GM19438 (cell line): ENCODE measurements at regions not wholly inside any gene's neighbourhood (a gene's known extent, or its start where the extent isn't known, plus 50 kb on each side); places are given as distances from the start of the nearest gene placed in this dataset.

Experiments
- ATAC-seq: cut with Tn5 transposase; IDR thresholded peaks from one replicate; pipeline ENCODE4 v1.9.1; 2021; ENCODE audit warnings: low read depth; ENCODE audit not compliant: unreplicated experiment

DNA sequence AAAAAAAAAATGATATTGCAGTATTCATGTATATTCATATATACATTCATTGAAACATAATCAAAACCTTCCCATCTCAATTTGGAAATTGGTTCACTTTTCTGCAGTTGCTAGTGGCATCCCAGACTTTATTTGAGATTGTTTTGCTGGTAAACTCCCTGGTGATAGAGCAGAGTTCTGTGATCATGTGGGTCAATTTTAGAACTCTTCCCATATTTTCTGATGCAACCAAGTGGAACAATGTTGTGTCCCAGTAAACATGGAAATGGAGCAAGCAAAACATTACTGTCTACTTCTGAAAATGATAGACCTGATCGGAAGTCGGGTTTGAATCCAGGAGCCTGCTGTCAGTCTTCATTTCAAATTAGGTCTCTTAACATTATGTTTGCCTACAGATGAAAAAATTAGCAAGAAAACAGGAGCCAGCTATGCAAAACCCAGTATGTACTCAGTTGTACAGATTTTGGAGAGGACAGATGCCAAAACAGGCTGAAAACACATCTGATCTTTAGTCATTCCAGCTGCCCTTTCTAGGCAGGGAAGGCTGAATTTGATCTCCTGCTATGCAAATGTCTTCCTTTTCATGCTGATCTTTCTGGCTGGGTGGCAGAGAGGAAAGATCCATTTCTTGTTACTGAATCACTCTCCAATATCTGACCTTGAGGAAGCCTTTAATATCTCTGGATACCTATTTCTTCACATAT, 786.6 kb upstream of the SOX9 start:
- ATAC-seq: no peak

GRCh38 chr17:71335212-71335611, 785.6 kb upstream of the SOX9 start:
- no peak for ATAC-seq

DNA sequence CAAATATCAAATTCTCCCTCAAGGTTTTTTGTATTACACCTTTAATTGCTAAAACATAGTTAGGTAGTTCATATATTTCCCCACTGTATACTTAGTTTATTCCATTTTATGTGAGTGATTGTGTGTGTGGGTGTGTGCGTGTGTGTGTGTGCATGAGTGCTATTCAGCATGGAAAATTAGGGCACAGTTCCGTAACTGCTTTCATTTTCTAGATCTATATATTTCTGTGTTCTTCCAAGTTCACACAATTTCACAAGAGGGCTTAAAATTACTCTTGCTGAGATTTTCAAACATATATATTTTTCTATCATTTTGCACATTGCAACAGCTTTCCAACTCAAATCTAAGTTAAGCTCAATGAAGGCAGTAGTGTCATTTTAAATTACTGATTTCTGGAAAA, 782.9 kb upstream of the SOX9 start:
- ATAC-seq: no peak

DNA sequence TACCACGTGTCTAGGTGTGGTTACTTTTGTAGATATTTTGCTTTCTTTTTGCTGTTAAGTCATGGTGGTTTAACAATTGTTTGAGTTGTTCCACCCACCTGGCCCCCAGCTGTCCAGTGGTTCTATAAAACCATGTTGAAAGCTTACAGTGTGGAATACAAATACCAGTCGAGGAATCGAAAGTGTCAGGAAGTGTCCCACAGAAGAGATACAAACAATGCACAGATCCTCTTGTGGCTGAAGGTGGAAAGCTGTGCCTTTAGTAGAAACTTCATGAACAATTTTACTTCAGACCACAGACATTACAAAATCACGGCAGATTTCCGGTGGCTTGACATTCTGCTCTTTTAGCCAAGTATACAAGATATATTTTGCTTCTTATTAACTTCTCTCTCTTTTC, 782.4 kb upstream of the SOX9 start:
- no peak for ATAC-seq

DNA sequence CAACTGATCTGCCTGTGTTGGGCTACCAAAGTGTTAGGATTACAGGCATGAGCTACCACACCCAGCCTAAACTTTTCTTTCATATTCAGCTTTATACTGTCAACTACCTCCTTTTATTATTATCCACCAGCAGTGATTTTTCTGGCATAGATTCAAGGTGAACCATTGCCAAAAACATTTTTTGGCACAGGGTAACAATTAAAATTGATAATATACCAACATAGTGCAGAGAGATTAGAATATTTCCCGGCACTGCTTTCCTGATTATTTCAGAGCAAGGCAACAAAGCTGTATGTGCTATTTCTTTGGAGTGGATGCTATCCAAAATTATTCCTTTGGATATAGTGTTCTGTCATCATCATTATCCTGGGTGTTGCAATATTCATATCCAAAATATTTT, 781.6 kb upstream of the SOX9 start:
- no peak for ATAC-seq

GRCh38 chr17:71342737-71343136, 778.1 kb upstream of the SOX9 start:
- ATAC-seq: no peak

DNA sequence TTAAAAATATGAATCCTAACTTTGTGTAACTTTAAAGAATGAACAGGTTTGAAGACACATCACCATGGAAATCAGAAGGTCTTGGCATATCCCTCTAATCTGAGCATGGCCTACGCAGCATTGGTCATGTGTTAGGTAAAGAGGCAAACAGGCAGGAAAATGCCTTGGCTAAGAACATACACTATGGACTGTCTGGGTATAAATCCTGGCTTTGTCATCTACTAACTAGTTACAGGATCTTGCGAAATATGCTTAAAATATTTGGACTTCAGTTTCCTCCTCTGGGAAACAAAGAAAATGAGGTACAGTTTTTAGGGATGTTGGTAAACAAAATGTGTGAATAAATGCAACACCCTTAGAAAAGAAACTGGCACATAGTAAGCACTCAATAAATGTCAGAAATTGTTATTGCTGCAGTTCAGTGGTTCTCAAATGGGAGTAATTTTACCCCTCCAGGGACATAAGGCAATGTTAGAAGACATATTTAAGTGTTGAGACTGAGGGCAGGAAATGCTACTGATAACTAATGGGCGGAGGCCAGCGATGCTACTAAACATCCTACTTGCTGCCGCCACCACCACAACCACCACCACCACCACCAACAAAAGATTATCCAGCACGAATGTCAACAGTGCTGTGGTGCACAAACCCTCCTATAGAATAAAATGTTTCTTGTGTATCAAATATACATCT, 770.8 kb upstream of the SOX9 start:
- ATAC-seq: no peak

DNA sequence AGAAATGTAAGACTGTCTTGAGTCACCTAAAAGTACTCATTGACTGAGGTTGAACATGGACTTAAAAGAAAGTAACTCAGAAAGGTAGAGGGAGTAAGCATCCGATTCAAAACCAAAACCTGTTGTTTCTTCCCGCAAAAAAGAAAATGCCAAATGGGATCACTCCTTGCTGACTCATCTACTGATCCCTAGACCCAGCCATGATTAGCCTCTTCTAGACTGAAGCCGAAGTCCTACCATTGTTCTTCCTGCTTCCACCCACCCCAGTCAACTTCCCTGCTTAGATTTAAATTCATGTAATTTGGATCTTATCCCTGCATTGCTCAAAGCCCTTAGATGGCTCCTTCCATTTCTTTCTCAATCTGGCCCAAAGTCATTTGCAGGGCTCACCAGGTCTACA, 760.5 kb upstream of the SOX9 start:
- ATAC-seq: no peak

GRCh38 chr17:71361656-71362450, 759.0 kb upstream of the SOX9 start:
- ATAC-seq: no peak

DNA sequence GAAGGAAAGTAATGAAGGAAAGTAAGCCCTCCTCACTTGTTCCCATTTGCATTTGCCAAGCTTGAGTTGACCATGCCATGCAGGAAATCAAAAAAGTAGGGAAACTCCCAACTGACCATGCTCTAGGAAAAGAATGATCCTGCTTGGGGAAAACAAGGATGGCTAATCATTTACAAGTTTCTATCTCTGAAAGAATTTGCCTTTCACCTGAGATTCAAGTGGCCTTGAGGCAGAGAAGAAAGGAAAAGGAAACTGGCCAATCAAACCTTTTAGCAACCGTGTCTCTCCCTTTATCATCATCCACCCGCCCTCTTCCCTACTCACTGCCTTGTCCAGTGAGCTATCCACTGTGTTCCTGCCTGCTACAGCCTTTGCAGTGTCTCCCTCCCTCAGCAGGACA, 757.2 kb upstream of the SOX9 start:
- ATAC-seq: no peak

GRCh38 chr17:71371809-71372208, 749.0 kb upstream of the SOX9 start:
- ATAC-seq: no peak

GRCh38 chr17:71375948-71376347, 744.9 kb upstream of the SOX9 start:
- ATAC-seq: no peak

GRCh38 chr17:71376933-71377332, 743.9 kb upstream of the SOX9 start:
- no peak for ATAC-seq

GRCh38 chr17:71378036-71378435, 742.8 kb upstream of the SOX9 start:
- no peak for ATAC-seq

DNA sequence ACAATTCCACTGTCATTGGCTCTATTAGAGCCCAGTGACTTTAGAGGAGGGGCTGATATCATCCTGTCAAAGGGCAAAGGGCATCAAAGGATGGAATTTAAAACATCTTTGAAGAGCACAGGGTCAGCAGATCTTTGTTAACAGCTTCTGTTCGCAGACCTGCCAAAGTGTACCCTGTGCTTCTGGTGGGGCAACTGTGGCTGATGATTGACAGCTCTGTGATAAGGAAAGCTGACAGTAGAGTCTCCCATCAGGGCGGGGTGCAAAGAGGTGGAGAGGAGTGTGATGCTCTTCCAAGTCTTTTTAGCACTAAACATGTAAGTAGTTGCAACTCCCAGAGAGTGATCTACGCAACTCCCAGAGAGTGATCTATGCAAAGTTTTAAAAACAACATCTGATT, 742.1 kb upstream of the SOX9 start:
- no peak for ATAC-seq

DNA sequence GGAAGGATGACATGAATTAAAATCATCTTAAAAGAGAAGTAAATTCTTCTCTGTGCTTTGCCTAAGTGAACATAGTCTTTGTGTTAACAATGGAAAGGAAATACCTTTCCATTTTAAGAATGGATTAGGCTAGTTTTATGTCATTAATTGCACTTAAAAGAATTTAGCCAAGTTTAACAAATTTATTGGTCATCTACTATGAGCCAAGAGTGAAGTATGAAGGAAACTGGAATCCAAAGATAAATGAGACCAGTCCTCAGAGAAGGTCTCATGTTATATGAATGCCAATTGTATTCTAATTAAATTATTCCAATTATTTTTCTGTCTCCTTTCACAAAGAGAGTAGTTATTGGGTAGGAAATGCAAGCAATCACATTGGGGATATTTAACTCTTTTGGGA, 741.3 kb upstream of the SOX9 start:
- ATAC-seq: no peak

DNA sequence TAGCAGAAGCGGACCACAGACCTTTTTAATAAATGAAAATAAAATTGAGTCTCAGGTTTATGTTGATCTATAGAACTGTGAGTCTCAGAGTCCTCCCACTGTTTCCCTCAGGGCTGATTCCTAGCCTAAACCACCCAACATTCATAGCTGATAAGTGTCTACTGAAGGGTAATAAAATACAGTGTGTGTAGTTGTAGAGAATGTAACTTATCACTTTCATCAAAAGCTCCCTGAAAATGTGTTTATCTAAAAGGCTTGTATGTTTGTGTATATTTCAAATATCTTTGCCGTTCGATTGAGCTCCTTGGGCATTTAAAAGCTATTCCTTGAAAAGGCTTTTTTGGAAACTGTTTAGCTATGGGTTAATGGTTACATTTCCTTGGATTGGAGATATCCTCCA, 740.3 kb upstream of the SOX9 start:
- ATAC-seq: no peak

DNA sequence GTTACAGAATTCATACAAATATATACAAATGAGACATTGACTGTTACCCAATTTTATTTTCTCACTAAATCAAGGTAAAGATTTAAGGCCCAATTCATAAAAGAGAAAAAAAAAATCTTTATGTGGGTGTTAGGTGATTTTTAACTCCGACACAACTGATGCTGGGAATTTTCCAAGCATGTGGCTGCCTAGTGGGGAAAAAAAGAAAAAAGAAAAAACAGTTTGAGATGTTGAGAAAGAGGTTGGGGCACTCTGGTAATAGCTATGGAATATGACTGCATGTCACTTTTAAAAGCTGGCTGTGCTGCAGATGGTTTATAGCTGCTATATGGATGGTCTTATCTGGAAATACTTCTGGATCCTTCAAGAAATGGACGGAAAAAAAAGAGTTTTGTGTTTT, 739.9 kb upstream of the SOX9 start:
- no peak for ATAC-seq

- no peak for ATAC-seq
These were observed 737.7 kb upstream of the SOX9 start for GRCh38 chr17:71383091-71383490.

- ATAC-seq: no peak
These were observed 733.4 kb upstream of the SOX9 start for GRCh38 chr17:71387456-71387855.

- ATAC-seq: no peak
These were observed 727.9 kb upstream of the SOX9 start for GRCh38 chr17:71392715-71393567.
